NCI-H460 (cell line): ENCODE measurements at regions not wholly inside any gene's neighbourhood (a gene's known extent, or its start where the extent isn't known, plus 50 kb on each side); places are given as distances from the start of the nearest gene placed in this dataset.
"Not testable (repeated sequence)": the region's sequence is repeated elsewhere in the genome, so short reads cannot be mapped to it uniquely, and the experiment has no call there.

Experiments used
- DNase-seq: peaks from one replicate; pipeline ENCODE4 v3.0.0-alpha.2; 2016; ENCODE audit warnings: low read depth; ENCODE audit errors: extremely low read depth

DNA sequence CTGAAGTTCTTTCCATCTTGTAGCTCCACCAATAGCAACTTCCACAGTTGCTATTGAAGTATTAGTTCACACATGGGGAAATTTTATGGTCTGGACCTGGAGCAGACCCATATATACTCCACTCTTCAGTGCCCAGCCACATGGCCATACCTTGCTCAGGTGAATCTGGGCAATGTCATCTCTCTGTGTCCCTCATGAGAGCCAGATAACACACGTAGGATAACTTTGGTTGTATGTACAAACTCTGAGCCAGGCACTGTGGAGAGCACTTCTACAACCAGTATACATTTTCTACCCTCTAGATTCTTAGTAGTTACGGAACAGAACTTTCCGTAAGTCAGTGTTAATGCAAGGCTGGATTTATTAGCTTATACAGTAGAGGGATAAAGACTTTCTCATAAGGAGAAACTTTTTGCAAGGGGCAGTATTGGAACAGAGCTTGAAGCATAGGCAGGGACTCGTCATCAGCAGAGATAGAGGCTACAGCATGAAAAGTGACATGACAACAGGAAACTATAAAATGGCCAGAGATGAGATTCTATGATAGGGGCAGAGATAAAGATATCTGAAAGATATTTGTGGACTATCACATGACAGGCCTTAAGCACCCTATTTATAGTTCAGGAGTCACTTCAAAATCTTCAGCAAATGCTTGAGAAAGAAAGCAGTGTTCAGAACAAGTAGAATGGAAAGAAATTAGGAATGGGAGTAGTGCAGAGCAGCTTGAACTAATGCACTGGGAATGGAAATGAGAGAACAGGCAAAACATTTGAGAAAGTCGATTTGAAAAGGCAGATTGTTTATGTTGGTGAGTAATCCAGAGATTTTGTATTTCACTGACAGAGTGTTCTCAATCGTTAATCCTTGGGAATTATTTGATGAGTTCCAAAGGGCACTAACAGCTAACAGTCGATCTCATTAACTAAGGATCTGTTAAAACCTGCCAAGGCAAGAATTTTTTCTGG lies 481.8 kb downstream of the USP25 start:
- no peak for DNase-seq

DNA sequence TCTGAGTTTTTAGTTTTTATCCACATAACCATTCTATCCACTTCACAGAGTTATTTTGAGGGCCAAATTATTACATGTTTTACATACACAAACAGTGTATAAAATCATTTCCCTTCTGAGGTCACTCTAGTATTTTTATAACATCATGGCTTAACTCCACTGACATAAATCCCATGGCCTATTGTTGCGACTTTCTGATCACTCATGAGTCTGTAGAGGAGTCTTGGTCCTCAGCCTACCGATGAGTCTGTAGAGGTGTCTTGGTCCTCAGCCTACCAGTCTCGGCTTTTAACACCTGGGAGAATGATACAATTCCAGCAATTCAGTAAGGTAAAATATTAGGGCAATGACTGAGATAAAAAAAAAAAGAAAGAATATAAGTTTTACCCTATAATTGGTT lies 483.7 kb downstream of the USP25 start:
- DNase-seq, result no peak

DNA sequence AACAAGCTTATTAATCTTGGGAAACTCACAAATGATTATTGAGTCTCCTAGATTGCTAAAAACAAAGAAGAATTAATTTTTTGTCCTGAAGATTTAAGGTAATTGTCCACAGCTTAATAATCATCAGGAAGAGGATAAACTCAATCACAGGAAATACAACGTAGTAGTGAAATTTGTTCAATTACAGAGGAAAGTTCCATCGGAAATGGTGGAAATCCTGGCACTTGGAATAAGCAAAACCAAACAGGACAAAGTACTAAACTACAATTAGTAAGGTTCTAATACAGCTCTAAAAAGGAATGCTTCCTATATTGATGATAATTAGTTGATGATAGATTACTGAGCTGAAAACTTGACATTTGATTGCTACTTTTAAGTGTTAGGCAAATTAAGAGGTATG lies 485.4 kb downstream of the USP25 start:
- DNase-seq, result no peak

DNA sequence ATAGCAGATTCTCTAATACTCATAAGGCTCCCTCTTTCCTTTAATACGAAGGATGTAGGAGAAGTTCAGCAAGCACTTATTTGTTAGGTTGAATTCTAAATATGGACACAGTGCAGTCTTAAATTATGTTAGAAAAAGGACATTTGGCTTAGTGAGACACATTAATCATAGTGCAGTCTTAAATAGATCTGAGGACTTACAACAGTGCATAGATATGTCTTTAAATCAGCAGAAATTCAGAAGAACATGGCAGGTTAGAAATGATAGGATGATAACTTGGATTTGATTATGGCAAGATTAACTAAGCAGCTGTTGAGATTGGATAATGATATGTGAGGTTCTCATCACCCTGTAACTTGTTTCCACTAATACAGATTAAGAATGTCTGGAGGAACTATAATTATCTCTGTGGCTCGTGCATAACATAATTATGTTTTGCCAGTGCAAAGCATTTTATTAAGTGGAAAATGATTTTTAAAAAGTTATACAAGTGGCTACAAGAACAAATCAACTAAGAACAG lies 485.9 kb downstream of the USP25 start:
- no peak for DNase-seq

DNA sequence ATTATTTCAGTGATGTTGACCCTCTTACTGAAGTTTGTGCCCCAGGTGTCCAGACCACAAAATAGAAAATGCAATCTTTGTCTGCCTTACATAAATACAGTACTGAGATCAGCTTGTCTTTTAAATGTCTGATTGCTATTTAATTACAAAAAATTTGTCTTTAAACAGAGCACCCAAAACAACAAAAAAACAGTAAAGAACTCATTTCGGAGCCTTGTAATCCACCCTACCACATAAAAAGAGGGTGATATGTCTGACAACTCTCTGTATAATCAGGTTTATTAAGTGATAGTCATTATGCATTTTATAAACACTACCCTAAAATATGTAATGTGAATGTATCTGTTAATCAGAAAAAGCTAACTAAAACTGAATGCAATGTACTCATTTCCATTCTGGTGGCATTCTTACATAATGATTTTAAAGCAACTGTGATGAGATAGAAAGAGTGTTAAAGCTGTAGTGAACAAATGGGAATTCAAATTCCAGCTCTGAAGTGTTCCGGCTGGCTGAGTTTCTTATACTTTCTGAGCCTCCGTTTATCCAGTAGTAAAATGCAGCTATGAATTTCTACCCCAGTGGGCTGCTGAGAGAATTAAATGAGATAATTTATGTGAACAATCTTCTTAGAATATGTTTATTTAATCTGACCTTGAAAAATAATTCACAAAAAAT lies 486.6 kb downstream of the USP25 start:
- DNase-seq, result no peak

DNA sequence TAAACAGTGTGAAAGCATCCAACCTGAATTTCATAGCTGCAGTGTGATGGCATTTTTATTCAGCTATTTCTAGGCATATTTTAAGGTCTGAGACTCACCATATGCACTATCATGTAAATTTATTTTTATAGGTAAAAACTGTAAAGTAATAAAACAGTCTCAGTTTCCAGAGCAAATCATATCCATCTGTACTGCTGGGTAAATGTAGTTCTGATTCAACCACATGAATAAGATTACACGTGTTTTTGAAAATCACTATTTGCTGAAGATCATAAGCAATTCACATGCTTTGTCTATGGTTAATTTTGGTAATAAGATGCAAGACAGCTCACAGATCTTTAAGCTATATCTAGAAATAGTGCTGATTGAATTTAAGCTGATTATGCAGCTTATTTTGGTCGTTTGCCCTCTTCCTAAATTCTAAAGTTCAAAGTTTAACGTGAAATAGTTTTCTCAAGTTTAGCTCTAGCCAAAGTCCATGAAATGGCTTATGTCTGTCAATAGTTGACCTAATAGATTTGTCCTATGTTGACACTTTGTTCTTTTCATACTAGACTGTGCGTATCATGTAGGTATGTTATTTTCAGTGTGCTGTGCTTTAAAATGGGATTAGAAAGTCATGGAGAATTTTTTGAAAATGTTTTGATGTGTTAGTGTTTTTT lies 489.0 kb downstream of the USP25 start:
- no peak for DNase-seq

DNA sequence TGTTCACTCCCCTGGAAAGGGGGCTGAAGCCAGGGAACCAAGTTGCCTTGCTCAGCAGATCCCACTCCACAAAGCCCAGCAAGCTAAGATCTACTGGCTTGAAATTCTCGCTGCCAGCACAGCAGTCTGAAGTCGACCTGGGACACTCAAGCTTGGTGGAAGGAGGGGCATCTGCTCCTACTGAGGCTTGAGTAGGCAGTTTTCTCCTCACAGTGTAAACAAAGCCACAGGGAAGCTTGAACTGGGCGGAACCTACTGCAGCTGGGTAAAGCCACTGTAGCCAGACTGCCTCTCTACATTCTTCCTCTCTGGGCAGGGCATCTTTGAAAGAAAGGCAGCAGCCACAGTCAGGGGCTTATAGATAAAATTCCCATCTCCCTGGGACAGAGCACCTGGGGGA lies 495.0 kb downstream of the USP25 start:
- DNase-seq, result not testable (repeated sequence)

DNA sequence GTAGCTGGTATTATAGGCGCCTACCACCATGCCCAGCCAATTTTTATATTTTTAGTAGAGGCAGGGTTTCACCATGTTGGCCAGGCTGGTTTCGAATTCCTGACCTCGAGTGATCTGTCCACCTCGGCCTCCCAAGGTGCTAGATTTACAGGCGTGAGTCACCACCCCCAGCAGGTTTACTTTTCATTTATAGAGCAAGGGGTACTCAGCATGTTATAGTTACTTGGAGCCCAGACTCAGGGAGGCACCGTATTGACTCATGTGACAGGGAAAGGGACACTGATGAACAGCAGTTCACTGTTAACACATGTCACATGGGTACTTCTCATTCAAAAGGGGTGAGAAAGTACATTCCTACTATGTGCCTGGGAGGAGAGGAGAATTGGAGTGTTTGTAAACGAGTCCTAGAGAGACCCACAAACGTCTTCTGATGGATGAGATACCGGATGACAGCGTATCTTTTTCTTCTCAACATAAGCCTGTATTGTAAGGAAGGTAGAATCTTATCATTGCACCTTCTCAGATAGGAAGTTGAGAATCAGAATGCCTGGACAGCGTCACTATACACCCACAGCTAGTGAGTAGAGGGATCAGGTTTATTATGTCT lies 510.0 kb downstream of the USP25 start:
- DNase-seq, result no peak

DNA sequence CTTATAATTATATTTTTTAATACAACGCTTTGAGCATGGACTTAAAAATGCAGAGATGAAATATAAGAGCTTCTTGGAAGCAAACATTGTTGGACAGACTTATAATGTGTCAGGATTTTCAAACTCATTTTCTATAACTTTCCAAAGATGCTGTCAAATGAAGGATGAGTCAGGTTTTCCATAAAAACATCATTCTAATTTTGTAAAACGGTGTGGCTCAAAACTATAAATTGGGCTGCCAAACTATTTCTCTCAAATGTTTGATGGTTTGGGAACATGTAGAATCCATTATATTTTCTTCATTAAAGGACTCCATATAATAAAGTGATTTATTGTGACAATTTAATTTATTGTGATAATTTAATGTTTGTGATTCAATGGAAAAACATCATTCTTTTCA lies 511.2 kb downstream of the USP25 start:
- DNase-seq, result no peak

DNA sequence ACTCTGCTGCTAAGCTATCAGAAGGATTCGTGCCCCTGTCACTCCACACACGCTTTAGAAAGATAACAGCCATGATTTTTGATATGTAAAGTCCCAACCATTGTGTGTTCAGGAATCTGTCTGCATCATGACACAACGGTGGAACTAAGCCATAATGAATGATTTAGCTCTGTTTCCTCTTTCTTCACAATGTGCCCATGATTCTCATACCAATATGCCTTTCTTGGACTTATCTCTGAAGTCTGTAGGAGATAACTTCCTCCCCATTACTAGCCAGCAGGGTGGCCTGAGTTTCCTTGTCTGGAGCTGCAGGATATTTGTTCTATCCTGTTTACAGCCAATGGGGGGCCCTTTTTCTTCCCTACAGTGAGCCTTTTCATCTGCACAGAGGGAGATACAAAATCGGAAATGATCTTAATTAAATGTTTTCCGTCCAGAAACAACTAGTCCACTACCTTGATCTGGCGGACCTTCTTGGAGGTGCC lies 511.7 kb downstream of the USP25 start:
- no peak for DNase-seq

DNA sequence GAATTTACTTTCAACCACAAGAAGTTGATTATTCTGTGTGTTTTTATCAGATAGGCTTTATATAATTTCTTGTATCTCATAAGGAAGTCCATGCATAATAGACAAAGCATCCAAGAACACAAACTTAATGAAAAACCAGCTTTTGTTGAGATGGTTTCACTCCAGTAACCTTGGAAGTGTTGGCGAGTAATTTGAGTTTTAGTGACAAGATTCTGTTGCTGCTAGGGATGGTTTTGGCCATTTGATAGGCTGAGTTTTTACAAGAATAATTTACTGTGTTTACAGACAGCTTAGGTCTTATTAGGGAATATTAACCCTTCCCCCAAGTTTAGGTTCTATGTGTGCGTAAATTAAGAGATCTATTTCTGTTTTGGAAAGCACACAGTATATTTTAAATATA lies 513.6 kb downstream of the USP25 start:
- no peak for DNase-seq

DNA sequence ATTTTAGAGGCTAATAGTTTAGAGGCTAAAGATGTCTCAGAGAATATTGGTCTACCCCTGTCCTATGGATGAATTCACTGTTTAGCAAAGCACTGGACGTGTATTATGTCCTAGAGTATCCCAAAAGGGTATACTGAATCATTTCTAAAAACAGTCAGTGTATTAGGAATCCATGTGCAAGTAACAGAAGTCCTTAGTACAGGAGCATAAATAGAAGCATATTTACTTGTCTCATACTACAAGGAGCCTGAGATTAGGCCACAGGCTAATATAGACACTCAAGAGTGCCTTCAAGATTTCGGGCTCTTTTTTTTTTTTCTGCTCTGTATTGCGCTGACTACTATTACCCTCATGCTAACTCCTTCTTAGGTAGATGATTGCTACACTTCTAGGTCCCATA lies 518.9 kb downstream of the USP25 start:
- DNase-seq, result no peak

DNA sequence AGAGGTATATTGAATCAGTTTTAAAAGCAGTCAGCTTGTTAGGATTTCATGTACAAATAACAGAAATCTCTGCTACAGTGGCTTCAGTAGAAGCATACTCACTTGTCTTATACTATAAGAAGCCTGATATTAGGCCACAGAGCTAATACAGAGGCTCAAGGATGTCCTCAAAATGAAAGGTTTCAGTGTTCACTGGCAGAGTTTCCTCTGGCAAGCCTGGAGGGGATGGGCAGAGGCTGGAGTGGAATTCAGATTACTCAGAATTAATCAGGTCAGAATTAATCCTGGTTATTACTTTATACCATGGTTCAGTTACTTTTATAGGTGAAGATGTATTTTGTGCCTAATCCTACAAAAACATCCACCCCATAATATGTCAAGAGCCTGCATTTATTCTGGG lies 520.5 kb downstream of the USP25 start:
- no peak for DNase-seq

DNA sequence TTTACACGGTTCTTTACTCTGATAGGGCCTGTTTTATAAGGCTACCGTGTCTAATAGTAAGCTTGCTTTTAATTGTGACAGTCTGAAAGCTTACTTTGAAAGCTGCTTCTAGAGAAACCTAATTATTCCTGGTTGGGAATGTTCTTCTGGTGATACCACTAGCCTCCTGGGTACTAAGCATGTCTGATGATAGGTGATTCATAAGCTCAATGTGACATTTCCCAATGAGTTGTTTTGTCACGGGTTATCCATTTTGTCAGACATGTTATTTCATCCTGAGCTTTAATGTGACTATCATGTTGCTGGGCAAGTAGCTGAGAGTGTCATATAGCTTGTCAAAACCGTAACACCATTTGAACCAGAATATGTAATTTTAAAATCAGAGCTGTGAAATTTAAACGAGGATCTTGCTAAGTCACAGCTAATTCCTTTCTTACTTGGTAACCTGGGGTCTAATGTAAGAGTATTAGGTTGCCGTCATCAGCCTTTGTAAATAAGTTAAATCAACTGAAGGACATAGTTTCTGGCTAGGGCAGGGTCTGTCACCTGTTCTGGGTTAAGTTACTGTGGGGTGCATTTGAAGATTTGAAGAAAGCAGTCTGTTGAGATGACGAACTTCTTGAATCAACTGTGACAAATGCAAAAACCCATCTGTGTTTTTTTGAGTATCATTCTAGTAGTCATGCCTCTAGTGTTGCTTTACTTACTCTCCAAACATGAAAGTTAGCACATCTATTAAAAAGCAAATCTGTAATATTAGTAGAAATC lies 529.2 kb downstream of the USP25 start:
- DNase-seq, result no peak

DNA sequence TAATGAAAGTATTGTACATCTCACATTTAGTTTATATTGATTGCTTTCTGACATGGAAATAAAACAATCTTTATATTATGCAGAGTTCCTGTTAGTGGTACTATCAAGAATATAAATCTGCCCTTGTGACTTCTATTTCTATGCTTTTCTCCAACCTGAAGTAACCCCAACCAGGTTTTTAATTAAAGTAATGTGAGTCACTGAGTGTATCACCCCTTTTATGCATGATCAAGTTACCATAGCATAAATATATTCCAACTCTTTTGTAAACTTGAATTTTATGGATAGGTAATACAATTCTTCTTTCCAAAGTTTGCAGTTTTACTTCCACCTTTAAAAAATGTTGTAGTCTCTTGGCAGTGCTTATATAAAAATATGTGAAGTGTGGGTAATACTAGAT lies 532.3 kb downstream of the USP25 start:
- no peak for DNase-seq

DNA sequence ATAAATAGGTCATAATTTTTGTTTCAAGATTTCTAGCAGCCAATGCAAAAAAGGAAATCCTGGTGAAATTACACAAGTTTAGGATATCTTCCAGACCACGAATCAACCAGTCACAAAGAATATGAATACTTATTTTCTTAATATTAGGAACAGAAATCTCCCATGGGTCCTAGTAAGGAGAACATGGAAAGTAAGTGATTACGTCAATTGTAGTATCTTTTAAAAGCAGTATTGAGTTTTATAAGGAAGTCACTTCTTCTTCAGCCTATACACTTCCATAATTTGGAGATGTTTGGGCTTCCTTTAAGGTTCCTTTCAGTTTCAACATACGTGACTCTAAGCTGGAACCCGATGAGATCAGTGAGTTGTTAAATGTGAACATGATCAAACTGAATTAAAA lies 534.5 kb downstream of the USP25 start:
- DNase-seq, result no peak

DNA sequence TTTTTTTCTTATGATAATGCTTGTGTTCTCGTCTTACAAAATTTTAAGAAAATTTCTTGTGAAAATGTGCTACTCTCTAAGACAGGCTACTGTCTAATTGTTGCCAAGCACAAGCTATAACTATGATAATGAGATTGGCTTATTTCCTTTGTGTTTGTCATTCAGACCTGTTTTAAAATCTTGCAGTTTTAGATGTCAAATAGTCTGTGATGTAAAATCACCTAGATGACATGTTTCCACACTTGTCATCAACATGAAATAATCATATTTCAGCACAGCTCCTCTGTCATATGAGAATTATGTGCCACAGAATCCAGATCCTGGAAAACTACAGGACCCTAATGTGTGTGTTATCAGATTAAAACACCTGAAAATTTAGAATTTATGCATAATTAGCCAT lies 539.7 kb downstream of the USP25 start:
- DNase-seq, result no peak

DNA sequence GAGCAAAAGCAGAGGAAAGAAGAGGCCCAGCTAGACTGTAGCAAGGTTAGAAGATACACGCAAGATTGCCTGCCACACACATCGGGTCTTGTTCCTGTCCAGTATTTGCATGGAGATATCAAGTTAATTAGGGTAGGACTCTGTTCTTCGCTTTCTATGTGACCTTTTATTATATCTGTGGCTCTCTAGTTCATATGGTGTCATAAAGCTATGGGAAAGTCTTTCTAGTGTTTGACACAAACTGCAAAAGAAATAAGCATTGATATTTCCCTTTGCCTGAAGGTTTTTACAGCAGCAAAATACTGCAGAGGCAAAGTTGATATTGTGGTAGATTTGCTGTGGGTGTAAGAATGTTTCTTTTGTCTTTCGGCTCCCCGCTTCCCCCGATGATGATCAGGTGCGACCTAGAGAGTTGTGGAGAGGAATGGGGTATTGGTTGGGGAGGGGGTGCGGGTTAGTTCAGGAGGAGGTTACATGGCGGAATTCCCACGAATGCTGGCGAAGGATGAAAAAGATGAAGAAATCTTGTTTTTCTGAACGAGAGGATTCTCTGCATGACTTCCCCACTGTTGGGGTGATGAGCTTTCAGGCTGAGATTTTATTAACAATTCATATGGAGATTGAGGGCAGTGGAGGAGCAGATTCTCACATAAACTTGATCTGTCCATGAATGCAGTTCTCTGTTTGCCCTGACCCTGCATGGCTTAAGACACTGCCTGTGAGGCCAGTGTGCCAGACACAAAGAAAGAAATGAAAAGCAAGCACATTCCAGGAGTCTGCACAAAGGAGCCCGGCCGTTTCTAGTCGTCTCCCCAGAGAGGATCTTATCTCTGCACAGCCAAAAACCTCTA lies 550.2 kb downstream of the USP25 start:
- no peak for DNase-seq

DNA sequence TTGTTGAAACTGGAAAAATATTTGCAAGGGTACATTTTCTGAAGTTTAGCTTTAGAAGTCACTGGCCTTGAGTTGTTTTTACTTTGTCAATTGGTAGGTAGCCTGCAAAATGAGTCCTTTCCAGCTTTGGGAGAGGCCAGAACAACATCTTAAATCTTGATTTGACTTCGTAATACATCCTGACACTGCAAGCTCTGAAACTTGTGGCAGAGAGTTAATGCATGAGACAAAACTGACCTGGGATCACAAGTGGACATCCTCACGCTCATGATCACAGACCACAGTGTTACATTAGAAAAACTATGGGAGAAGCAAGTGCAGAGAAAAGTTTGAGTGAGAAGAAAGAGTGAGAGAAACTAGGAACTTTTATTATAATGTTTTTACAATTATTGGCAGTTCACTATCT lies 550.9 kb downstream of the USP25 start:
- no peak for DNase-seq
